Naive thymus-derived CD4-positive, alpha-beta T cell (primary cell): ENCODE measurements at regions not wholly inside any gene's neighbourhood (a gene's known extent, or its start where the extent isn't known, plus 50 kb on each side); places are given as distances from the start of the nearest gene placed in this dataset.

Experiments
- ATAC-seq: fragments of 150-1000 bp; cut with Tn5 transposase; 2 replicates; pipeline ENCODE4 v1.10.0; 2021; ENCODE audit warnings: mild to moderate bottlenecking, moderate library complexity
- CTCF ChIA-PET: fragments of 350-600 bp; sonication (Branson Sonifier 250); formaldehyde crosslinking; loops from one replicate; lab custom pipeline; 2021; ENCODE audit warnings: antibody characterized with exemption; lab: Charles Lee
- POLR2A ChIA-PET: fragments of 350-600 bp; sonication (Branson Sonifier 250); formaldehyde crosslinking; loops from one replicate; lab custom pipeline; 2021; ENCODE audit warnings: antibody characterized with exemption, inconsistent platforms; lab: Charles Lee
- DNase-seq, 9 donors: peaks; one replicate each; pipeline versions ENCODE4 v3.0.0 to v3.0.0-alpha.2; 2020 to 2022; ENCODE audit warnings: mixed read lengths in 1 of 9
- H3K27ac ChIP-seq: one replicate; pipeline ENCODE4 v1.7.0; 2013; ENCODE audit warnings: mild to moderate bottlenecking, low read depth, low read length, moderate library complexity
- H3K27me3 ChIP-seq, 2 donors: one replicate each; pipeline ENCODE4 v1.7.0; 2013; ENCODE audit warnings: low read length in 2 of 2, mild to moderate bottlenecking in 2 of 2, moderate library complexity in 2 of 2; ENCODE audit not compliant: control insufficient read depth in 2 of 2, insufficient read depth in 2 of 2
- H3K36me3 ChIP-seq, 3 experiments: 1 replicate in 2 of 3; 2 replicates in 1 of 3; pipeline ENCODE4 v1.7.0; 2013; ENCODE audit warnings: low read length in 3 of 3, mild to moderate bottlenecking in 3 of 3, moderate library complexity in 1 of 3; ENCODE audit not compliant: insufficient read depth in 3 of 3, control insufficient read depth in 2 of 3
- H3K4me1 ChIP-seq, 2 donors: one replicate each; pipeline ENCODE4 v1.7.0; 2013; ENCODE audit warnings: low read length in 2 of 2, mild to moderate bottlenecking in 2 of 2, moderate library complexity in 1 of 2; ENCODE audit not compliant: control insufficient read depth in 2 of 2, insufficient read depth in 2 of 2
- H3K4me3 ChIP-seq: 2 replicates; pipeline ENCODE4 v1.7.0; 2013; ENCODE audit warnings: mild to moderate bottlenecking, low read length
- H3K9me3 ChIP-seq, 3 experiments: 1 replicate in 2 of 3; 2 replicates in 1 of 3; pipeline ENCODE4 v1.7.0; 2013; ENCODE audit warnings: low read length in 3 of 3; ENCODE audit not compliant: control insufficient read depth in 2 of 3
- H3K27ac Mint-ChIP-seq, 9 donors: one replicate each; pipeline ENCODE4 v1.8.0; 2020 to 2022; ENCODE audit warnings: mixed read lengths in 9 of 9, mild to moderate bottlenecking in 8 of 9, moderate library complexity in 5 of 9, inconsistent platforms in 2 of 9
- H3K27me3 Mint-ChIP-seq, 5 donors: one replicate each; pipeline ENCODE4 v1.8.0; 2021 to 2022; ENCODE audit warnings: mixed read lengths in 5 of 5, mild to moderate bottlenecking in 1 of 5
- H3K36me3 Mint-ChIP-seq, 5 donors: one replicate each; pipeline ENCODE4 v1.8.0; 2020 to 2022; ENCODE audit warnings: mixed read lengths in 5 of 5, mild to moderate bottlenecking in 3 of 5, inconsistent platforms in 1 of 5
- H3K4me1 Mint-ChIP-seq, 7 donors: one replicate each; pipeline ENCODE4 v1.8.0; 2020 to 2022; ENCODE audit warnings: mixed read lengths in 7 of 7, mild to moderate bottlenecking in 3 of 7, inconsistent platforms in 1 of 7
- H3K4me3 Mint-ChIP-seq, 10 donors: one replicate each; pipeline ENCODE4 v1.8.0; 2020 to 2022; ENCODE audit warnings: mild to moderate bottlenecking in 10 of 10, mixed read lengths in 10 of 10, moderate library complexity in 6 of 10, inconsistent platforms in 2 of 10
- H3K9me3 Mint-ChIP-seq, 11 donors: one replicate each; pipeline ENCODE4 v1.8.0; 2020 to 2022; ENCODE audit warnings: mixed read lengths in 11 of 11, mild to moderate bottlenecking in 4 of 11, inconsistent platforms in 1 of 11, moderate library complexity in 1 of 11
- intact Hi-C, 2 donors: fragments of 100-400 bp; cut with micrococcal nuclease; formaldehyde crosslinking; loops; one replicate each; pipeline ENCODE4 v1.15.1; 2023

GRCh38 chr7:25408012-25408687 lies 179.9 kb upstream of the NPVF start:
- intact Hi-C loops, result no loop called here
- Mint-ChIP-seq H3K27ac (no peak overlapping the region), H3K4me1 (peaks cover 0 to 4% (median 0%) of the 10 kb centered on the region in 7 donors), H3K27me3 (peaks cover 0 to 15% (median 4%) of the 10 kb centered on the region in 5 donors), H3K36me3 (peaks cover 0 to 3% (median 0%) of the 10 kb centered on the region in 5 donors), H3K9me3 (no peaks in the 10 kb centered on the region), H3K4me3 (no peak overlapping the region)
- Histone ChIP-seq H3K36me3 (no peaks in the 10 kb centered on the region), H3K27ac (no peak overlapping the region), H3K4me1 (no peaks in the 10 kb centered on the region), H3K27me3 (no peaks in the 10 kb centered on the region), H3K4me3 (no peak overlapping the region), H3K9me3 (no peaks in the 10 kb centered on the region)
- ChIA-PET POLR2A (no interaction called here), CTCF (interaction anchor here (0.7 to 2.3 kb wide), 4 partner anchors 9 to 137 kb away, joined by 3 to 5 read pairs (median 4); no protein-coding TSS in a partner anchor)
- DNase-seq, result no peak
- no peak for ATAC-seq

GRCh38 chr7:25408876-25409275 lies 180.6 kb upstream of the NPVF start:
- peaks cover 0 to 4% (median 0%) of the 10 kb centered on the region in 7 donors for H3K4me1 Mint-ChIP-seq
- POLR2A ChIA-PET, result no interaction called here

GRCh38 chr7:25409897-25410636 lies 181.8 kb upstream of the NPVF start:
- Mint-ChIP-seq H3K27ac (no peak overlapping the region), H3K9me3 (no peaks in the 10 kb centered on the region), H3K4me1 (peaks cover 0 to 4% (median 0%) of the 10 kb centered on the region in 7 donors), H3K36me3 (peaks cover 0 to 3% (median 0%) of the 10 kb centered on the region in 5 donors), H3K4me3 (no peak overlapping the region), H3K27me3 (peaks cover 0 to 10% (median 3%) of the 10 kb centered on the region in 5 donors)
- H3K9me3 ChIP-seq, result no peaks in the 10 kb centered on the region
- H3K4me1 ChIP-seq, result no peaks in the 10 kb centered on the region
- no peak for DNase-seq
- H3K27ac ChIP-seq, result no peak overlapping the region
- ATAC-seq, result no peak
- no peaks in the 10 kb centered on the region for H3K36me3 ChIP-seq
- intact Hi-C loops, result no loop called here
- ChIA-PET POLR2A (no interaction called here), CTCF (no interaction called here)
- no peaks in the 10 kb centered on the region for H3K27me3 ChIP-seq
- no peak overlapping the region for H3K4me3 ChIP-seq

More at GRCh38 chr7:25408876-25409275, 180.6 kb upstream of the NPVF start:
- peaks cover 0 to 3% (median 0%) of the 10 kb centered on the region in 5 donors for H3K36me3 Mint-ChIP-seq
- H3K27me3 Mint-ChIP-seq, result peaks cover 0 to 15% (median 4%) of the 10 kb centered on the region in 5 donors
- H3K4me3 ChIP-seq, result no peak overlapping the region
- ATAC-seq (no peak), DNase-seq (no peak)
- H3K27me3 ChIP-seq, result no peaks in the 10 kb centered on the region
- no peaks in the 10 kb centered on the region for H3K36me3 ChIP-seq
- H3K4me1 ChIP-seq, result no peaks in the 10 kb centered on the region
- intact Hi-C loops, result no loop called here
- H3K27ac ChIP-seq, result no peak overlapping the region
- no peak overlapping the region for H3K4me3 Mint-ChIP-seq
- H3K9me3 ChIP-seq, result no peaks in the 10 kb centered on the region
- no peaks in the 10 kb centered on the region for H3K9me3 Mint-ChIP-seq
- no peak overlapping the region for H3K27ac Mint-ChIP-seq
- CTCF ChIA-PET, result interaction anchor here (1.0 kb wide), 1 partner anchor 15 kb away, joined by 4 read pairs; no protein-coding TSS in a partner anchor

- Histone ChIP-seq H3K4me1 (no peaks in the 10 kb centered on the region), H3K27ac (no peak overlapping the region), H3K27me3 (no peaks in the 10 kb centered on the region), H3K4me3 (no peak overlapping the region), H3K9me3 (no peaks in the 10 kb centered on the region), H3K36me3 (no peaks in the 10 kb centered on the region)
- POLR2A ChIA-PET, result no interaction called here
- Mint-ChIP-seq H3K4me1 (no peaks in the 10 kb centered on the region), H3K4me3 (no peak overlapping the region), H3K36me3 (no peaks in the 10 kb centered on the region), H3K27ac (no peak overlapping the region), H3K9me3 (no peaks in the 10 kb centered on the region), H3K27me3 (peaks cover 0 to 11% (median 5%) of the 10 kb centered on the region in 5 donors)
- CTCF ChIA-PET, result no interaction called here
- ATAC-seq (no peak), DNase-seq (no peak)
- intact Hi-C loops, result no loop called here
Measured at GRCh38 chr7:25420771-25421170, 192.5 kb upstream of the NPVF start.

GRCh38 chr7:25424113-25424512 lies 195.8 kb upstream of the NPVF start:
- ChIA-PET CTCF (interaction anchor here (1.2 kb wide), 1 partner anchor 33 kb away, joined by 3 read pairs; no protein-coding TSS in a partner anchor), POLR2A (no interaction called here)
- ATAC-seq (no peak), DNase-seq (no peak)
- Histone ChIP-seq H3K4me1 (no peaks in the 10 kb centered on the region), H3K36me3 (no peaks in the 10 kb centered on the region), H3K9me3 (no peaks in the 10 kb centered on the region), H3K27me3 (no peaks in the 10 kb centered on the region), H3K27ac (no peak overlapping the region), H3K4me3 (no peak overlapping the region)
- Mint-ChIP-seq H3K4me1 (peaks cover 0 to 12% (median 8%) of the 10 kb centered on the region in 7 donors), H3K27ac (no peak overlapping the region), H3K36me3 (no peaks in the 10 kb centered on the region), H3K27me3 (peaks cover 0 to 6% (median 5%) of the 10 kb centered on the region in 5 donors), H3K9me3 (no peaks in the 10 kb centered on the region), H3K4me3 (no peak overlapping the region)
- intact Hi-C loops, result no loop called here

- peaks cover 0 to 5% (median 0%) of the 10 kb centered on the region in 5 donors for H3K27me3 Mint-ChIP-seq
- no peaks in the 10 kb centered on the region for H3K9me3 Mint-ChIP-seq
- no peaks in the 10 kb centered on the region for H3K27me3 ChIP-seq
- H3K4me3 ChIP-seq, result no peak overlapping the region
- no peaks in the 10 kb centered on the region for H3K9me3 ChIP-seq
- no peak overlapping the region for H3K4me3 Mint-ChIP-seq
- POLR2A ChIA-PET, result no interaction called here
- intact Hi-C loops, result no loop called here
- no peak overlapping the region for H3K27ac Mint-ChIP-seq
- DNase-seq (no peak), ATAC-seq (no peak)
- H3K4me1 ChIP-seq, result no peaks in the 10 kb centered on the region
- H3K36me3 Mint-ChIP-seq, result no peaks in the 10 kb centered on the region
- CTCF ChIA-PET, result interaction anchor here (1.2 kb wide), 1 partner anchor 33 kb away, joined by 3 read pairs; no protein-coding TSS in a partner anchor
- no peak overlapping the region for H3K27ac ChIP-seq
- peaks cover 0 to 12% (median 8%) of the 10 kb centered on the region in 7 donors for H3K4me1 Mint-ChIP-seq
- no peaks in the 10 kb centered on the region for H3K36me3 ChIP-seq
Measured at GRCh38 chr7:25424855-25425254, 196.6 kb upstream of the NPVF start.
